Transverse colon (tissue), 4 donors: ENCODE measurements at regions not wholly inside any gene's neighbourhood (a gene's known extent, or its start where the extent isn't known, plus 50 kb on each side); places are given as distances from the start of the nearest gene placed in this dataset.

Experiments
- DNase-seq: peaks from one replicate; pipeline ENCODE4 v3.0.0-alpha.2; 2019
- H3K27ac ChIP-seq, 4 donors: fragments of 200-600 bp; sonication (generic); 2 replicates each; pipeline ENCODE4 v1.5.1; 2016 to 2018; ENCODE audit warnings: inconsistent platforms in 4 of 4
- H3K27me3 ChIP-seq: fragments of 200-600 bp; sonication (generic); 2 replicates; pipeline ENCODE4 v1.5.1; 2017; ENCODE audit warnings: inconsistent platforms
- H3K36me3 ChIP-seq, 4 donors: fragments of 200-600 bp; sonication (generic); 2 replicates each; pipeline ENCODE4 v1.5.1; 2017 to 2019; ENCODE audit warnings: inconsistent platforms in 4 of 4
- H3K4me1 ChIP-seq, 4 donors: fragments of 200-600 bp; sonication (generic); 2 replicates each; pipeline ENCODE4 v1.5.1; 2017 to 2020; ENCODE audit warnings: inconsistent platforms in 4 of 4
- H3K4me3 ChIP-seq, 4 donors: fragments of 200-600 bp; sonication (generic); 1 replicate in 1 of 4; 2 replicates in 3 of 4; pipeline versions ENCODE4 v1.5.1 to v1.6.1; 2017 to 2019; ENCODE audit warnings: inconsistent platforms in 4 of 4
- H3K9me3 ChIP-seq, 2 donors: fragments of 200-600 bp; sonication (generic); 2 replicates each; pipeline ENCODE4 v1.5.1; 2017 to 2019; ENCODE audit warnings: inconsistent platforms in 2 of 2
- EP300 ChIP-seq: sonication (generic); formaldehyde crosslinking; IDR thresholded peaks from one replicate; pipeline ENCODE4 v1.6.1; 2017; ENCODE audit warnings: antibody characterized with exemption, low read depth
- POLR2A ChIP-seq: fragments of 450-650 bp; IDR thresholded peaks from one replicate; pipeline ENCODE4 v1.6.1; 2016; ENCODE audit warnings: antibody characterized with exemption, mild to moderate bottlenecking, moderate library complexity
- POLR2AphosphoS5 ChIP-seq, 3 donors: sonication (generic); formaldehyde crosslinking; IDR thresholded peaks; one replicate each; pipeline ENCODE4 v1.6.1; 2016; ENCODE audit warnings: antibody characterized with exemption in 3 of 3
- WGBS, 2 donors: methylation state at CpG; one replicate each; pipeline ENCODE4 v1.1.5; 2018; ENCODE audit warnings: low coverage in 1 of 2; 5-methylcytosine and 5-hydroxymethylcytosine counted together
- in situ Hi-C, 4 donors: fragments of 200-750 bp; cut with MboI; loops; one replicate each; pipeline versions ENCODE4 v1.15.0 to v1.15.1; 2017; ENCODE audit warnings: low sequenced_read_pairs in 3 of 4, low pct_ligation_motif_present in 1 of 4, low pct_unique_long_range_greater_than_20kb in 1 of 4
- intact Hi-C: fragments of 100-400 bp; cut with DNase I; formaldehyde crosslinking; loops from one replicate; pipeline ENCODE4 v1.15.1; 2023; ENCODE audit warnings: low total_unique reads
- TF ChIP-seq, protein P1 (sequence below), 5 experiments: fragments of 200-600 bp in 3 of 5; fragments of 450-650 bp in 2 of 5; sonication (generic) in 3 of 5; IDR thresholded peaks; 1 replicate in 2 of 5; 2 replicates in 3 of 5; pipeline ENCODE4 v1.5.1; 2016 to 2017; ENCODE audit warnings: antibody characterized with exemption in 5 of 5, inconsistent platforms in 3 of 5, mild to moderate bottlenecking in 2 of 5, moderate library complexity in 1 of 5

DNA sequence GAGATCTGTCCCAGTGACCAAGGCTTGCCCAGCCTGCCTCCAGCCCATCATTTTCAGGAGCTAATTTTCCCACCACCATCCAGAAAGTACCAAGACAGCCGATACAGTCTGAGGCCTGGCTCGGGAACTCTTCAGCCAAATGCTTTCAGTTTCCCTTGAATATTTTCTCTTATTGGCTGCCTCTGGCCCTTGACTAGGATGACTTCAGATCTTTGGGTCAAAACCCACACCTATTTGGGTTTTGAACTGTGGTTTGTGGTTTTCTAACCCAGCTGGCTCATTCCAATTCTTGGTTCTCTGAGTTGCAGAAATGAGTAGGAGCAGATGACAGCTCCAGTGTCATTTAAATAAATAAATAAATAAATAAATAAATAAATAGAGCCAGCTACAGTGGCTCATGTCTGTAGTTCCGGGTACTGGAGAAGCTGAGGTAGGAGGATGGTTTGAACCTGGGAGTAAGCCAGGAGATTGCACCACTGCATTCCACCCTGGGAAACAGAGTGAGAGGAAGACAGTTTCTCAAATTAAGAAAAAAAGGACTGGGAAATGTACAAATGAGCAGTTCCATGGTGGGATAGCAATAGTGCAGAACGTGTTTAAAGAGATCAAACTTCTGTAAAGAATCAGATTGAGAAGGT is 465.0 kb upstream of the SOX11 start:
- no peak for TF ChIP-seq POLR2AphosphoS5 (IDR thresholded peaks at IDR 0.05)
- TF ChIP-seq EP300, result no peak
- no peak for TF ChIP-seq POLR2A
- intact Hi-C loops (no loop called here), in situ Hi-C loops (no loop called here)
- no peaks in the 10 kb centered on the region for H3K36me3 ChIP-seq
- peaks cover 0 to 2% of the 10 kb centered on the region in 2 donors for H3K9me3 ChIP-seq
- H3K4me1 ChIP-seq, result no peaks in the 10 kb centered on the region
- no peak overlapping the region for H3K4me3 ChIP-seq
- no peaks in the 10 kb centered on the region for H3K27me3 ChIP-seq
- WGBS, 2 donors, result 57 to 73% methylated on average over 2 to 4 of the region's 4 CpGs
- no peak overlapping the region for H3K27ac ChIP-seq
- DNase-seq, result no peak

DNA sequence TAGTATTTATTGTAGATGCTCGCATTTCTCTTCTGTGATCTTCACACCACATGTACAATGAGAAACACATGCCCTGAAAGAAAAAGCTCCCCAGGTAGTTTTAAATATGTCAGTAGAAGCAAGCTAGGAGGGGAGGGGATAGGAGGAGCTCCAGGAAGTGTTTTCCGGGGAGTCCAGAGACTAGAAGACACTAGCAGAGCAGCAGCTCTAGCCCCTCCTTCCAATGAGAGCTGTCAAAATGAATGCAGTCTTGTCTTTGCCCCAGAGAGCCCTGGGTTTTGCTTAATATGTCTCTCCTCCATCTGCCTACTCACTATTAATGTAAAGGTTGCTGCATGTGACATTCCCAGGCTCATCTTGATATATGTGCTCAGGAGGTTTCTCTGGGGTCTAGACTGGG is 462.6 kb upstream of the SOX11 start:
- in situ Hi-C loops, result no loop called here
- no peak for DNase-seq
- Histone ChIP-seq H3K27ac (no peak overlapping the region), H3K27me3 (no peaks in the 10 kb centered on the region), H3K9me3 (peaks cover 3 to 5% of the 10 kb centered on the region in 2 donors), H3K4me3 (no peak overlapping the region), H3K36me3 (no peaks in the 10 kb centered on the region), H3K4me1 (no peaks in the 10 kb centered on the region)
- WGBS, 2 donors, result 52 to 67% methylated on average over 2 of the region's 2 CpGs
- TF ChIP-seq POLR2AphosphoS5 (IDR thresholded peaks at IDR 0.05), result no peak
- TF ChIP-seq, protein P1, sequence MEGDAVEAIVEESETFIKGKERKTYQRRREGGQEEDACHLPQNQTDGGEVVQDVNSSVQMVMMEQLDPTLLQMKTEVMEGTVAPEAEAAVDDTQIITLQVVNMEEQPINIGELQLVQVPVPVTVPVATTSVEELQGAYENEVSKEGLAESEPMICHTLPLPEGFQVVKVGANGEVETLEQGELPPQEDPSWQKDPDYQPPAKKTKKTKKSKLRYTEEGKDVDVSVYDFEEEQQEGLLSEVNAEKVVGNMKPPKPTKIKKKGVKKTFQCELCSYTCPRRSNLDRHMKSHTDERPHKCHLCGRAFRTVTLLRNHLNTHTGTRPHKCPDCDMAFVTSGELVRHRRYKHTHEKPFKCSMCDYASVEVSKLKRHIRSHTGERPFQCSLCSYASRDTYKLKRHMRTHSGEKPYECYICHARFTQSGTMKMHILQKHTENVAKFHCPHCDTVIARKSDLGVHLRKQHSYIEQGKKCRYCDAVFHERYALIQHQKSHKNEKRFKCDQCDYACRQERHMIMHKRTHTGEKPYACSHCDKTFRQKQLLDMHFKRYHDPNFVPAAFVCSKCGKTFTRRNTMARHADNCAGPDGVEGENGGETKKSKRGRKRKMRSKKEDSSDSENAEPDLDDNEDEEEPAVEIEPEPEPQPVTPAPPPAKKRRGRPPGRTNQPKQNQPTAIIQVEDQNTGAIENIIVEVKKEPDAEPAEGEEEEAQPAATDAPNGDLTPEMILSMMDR (IDR thresholded peaks at IDR 0.05), result no peak
- no peak for TF ChIP-seq POLR2A
- TF ChIP-seq EP300, result no peak
- intact Hi-C loops, result no loop called here

DNA sequence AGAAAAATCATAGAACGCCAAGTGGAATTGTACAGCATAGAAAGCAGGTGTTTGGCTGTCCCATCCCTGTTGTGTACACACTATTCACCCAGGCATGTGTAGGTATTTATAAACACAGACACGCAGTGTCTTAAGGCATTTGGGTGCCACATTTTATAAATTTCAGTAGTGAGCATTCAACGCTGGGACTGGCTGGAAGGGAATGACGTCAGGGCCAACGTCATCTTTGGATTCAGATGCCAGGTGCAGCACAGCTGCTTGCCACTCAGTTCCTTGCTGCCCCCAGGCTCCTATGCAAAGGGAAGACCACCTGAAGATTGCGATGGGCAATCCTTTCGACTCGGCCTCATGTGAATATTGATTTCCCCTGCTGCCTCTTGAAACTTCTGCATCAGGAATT is 461.7 kb upstream of the SOX11 start:
- Histone ChIP-seq H3K27me3 (no peaks in the 10 kb centered on the region), H3K4me1 (no peaks in the 10 kb centered on the region), H3K9me3 (peaks cover 3 to 5% of the 10 kb centered on the region in 2 donors), H3K36me3 (no peaks in the 10 kb centered on the region), H3K27ac (no peak overlapping the region), H3K4me3 (no peak overlapping the region)
- no peak for DNase-seq
- WGBS, 2 donors, result 83 to 87% methylated on average over 5 to 8 of the region's 8 CpGs
- intact Hi-C loops (no loop called here), in situ Hi-C loops (no loop called here)
- TF ChIP-seq, protein P1 (IDR thresholded peaks at IDR 0.05), result no peak
- no peak for TF ChIP-seq EP300
- no peak for TF ChIP-seq POLR2AphosphoS5 (IDR thresholded peaks at IDR 0.05)
- no peak for TF ChIP-seq POLR2A

DNA sequence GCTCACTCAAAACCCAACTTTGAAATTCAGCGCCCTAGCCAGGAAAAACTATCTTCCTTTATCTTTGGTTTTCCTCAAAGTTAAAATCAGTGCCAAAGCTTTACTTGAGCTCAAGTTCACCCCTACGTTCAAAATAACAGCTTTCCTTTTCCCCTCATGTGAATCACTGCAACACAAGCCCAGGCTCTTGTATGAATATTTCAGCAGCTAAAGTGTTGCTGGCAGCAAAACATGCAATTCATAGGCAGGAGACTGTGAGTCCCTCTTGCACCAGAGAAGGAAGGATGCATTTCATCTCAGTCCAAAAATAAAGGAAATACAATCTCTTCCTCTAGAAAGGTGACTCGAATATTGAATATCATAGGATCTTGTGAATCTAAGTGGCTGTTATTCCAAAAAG is 461.3 kb upstream of the SOX11 start:
- intact Hi-C loops, result no loop called here
- 62 to 68% methylated on average over 2 to 3 of the region's 3 CpGs for WGBS, 2 donors
- in situ Hi-C loops, result no loop called here
- H3K27me3 ChIP-seq, result no peaks in the 10 kb centered on the region
- H3K27ac ChIP-seq, result no peak overlapping the region
- no peaks in the 10 kb centered on the region for H3K4me1 ChIP-seq
- no peak overlapping the region for H3K4me3 ChIP-seq
- peaks cover 3 to 5% of the 10 kb centered on the region in 2 donors for H3K9me3 ChIP-seq
- no peak for DNase-seq
- no peak for TF ChIP-seq POLR2AphosphoS5 (IDR thresholded peaks at IDR 0.05)
- TF ChIP-seq, protein P1 (IDR thresholded peaks at IDR 0.05), result no peak
- no peak for TF ChIP-seq EP300
- H3K36me3 ChIP-seq, result no peaks in the 10 kb centered on the region

DNA sequence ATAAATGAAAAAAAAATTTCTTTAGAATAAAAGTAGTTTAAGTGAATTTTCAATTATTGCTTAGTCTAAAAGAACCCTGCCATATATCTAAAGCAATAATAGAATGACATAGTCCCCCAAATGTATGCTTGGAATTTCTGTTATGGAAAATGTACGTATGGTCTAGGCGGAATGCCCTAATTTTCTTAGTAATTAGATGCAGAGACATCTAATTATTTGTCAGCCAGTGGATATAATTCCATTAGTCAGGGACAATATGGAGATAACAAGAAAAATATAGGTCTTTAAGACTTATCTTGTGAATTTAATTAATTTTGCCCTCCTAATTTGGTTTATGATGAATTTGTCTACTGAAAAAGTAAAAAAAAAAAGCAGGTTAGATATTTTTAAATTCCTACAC is 460.9 kb upstream of the SOX11 start:
- no peak overlapping the region for H3K4me3 ChIP-seq
- no peak overlapping the region for H3K27ac ChIP-seq
- TF ChIP-seq EP300, result no peak
- TF ChIP-seq, protein P1 (IDR thresholded peaks at IDR 0.05), result no peak
- no peak for TF ChIP-seq POLR2A
- no peak for TF ChIP-seq POLR2AphosphoS5 (IDR thresholded peaks at IDR 0.05)
- no peaks in the 10 kb centered on the region for H3K27me3 ChIP-seq
- 68 to 85% methylated on average over 2 of the region's 2 CpGs for WGBS, 2 donors
- in situ Hi-C loops (no loop called here), intact Hi-C loops (no loop called here)
- DNase-seq, result no peak
- H3K4me1 ChIP-seq, result no peaks in the 10 kb centered on the region
- H3K36me3 ChIP-seq, result no peaks in the 10 kb centered on the region
- H3K9me3 ChIP-seq, result peaks cover 3 to 5% of the 10 kb centered on the region in 2 donors
